ENCODE measurements at regions not wholly inside any gene's neighbourhood (a gene's known extent, or its start where the extent isn't known, plus 50 kb on each side); places are given as distances from the start of the nearest gene placed in this dataset.

- TF ChIP-seq CTCF (conservative IDR thresholded peaks at IDR 0.05), result no peak
- Histone ChIP-seq H3K23ac (ENCODE audit: insufficient read length, low read depth, low read length) (no peak overlapping the region), H4K5ac (ENCODE audit: insufficient read length, low read depth, low read length) (no peak overlapping the region), H3K4ac (ENCODE audit: low read depth, low read length) (no peak overlapping the region), H4K91ac (ENCODE audit: insufficient read length, low read depth, low read length) (no peak overlapping the region), H3K23me2 (ENCODE audit: insufficient read length, low read depth, low read length, poor library complexity, severe bottlenecking) (no peaks in the 10 kb centered on the region), H3K27me3 (ENCODE audit: insufficient read depth, low read length) (peaks cover 21% of the 10 kb centered on the region; the same call in 1 of the 2 replicates), H2BK5ac (ENCODE audit: insufficient read length, low read length) (no peak overlapping the region), H3T11ph (ENCODE audit: low read length) (no peak overlapping the region), H4K8ac (replicated peaks; ENCODE audit: insufficient read length, low read depth, low read length) (no peak overlapping the region), H4K20me1 (ENCODE audit: control insufficient read depth, insufficient read depth, insufficient read length) (peaks cover 3% of the 10 kb centered on the region), H2BK15ac (ENCODE audit: low read depth, low read length) (no peak overlapping the region), H3K27ac (ENCODE audit: insufficient read length, low read depth, low read length) (no peak overlapping the region), H3K14ac (ENCODE audit: insufficient read depth, low read length) (no peak overlapping the region; the same call in 1 of the 2 replicates), H2BK12ac (ENCODE audit: insufficient read length, low read depth, low read length) (no peak overlapping the region), H3K9ac (ENCODE audit: extremely low read depth, insufficient read length, low read length) (no peak overlapping the region), H3K79me1 (ENCODE audit: insufficient read depth, low read depth, low read length, poor library complexity, severe bottlenecking) (no peaks in the 10 kb centered on the region), H3K4me2 (ENCODE audit: insufficient read depth, insufficient read length, low read length) (no peak overlapping the region), H3K79me2 (ENCODE audit: insufficient read depth, low read length) (no peaks in the 10 kb centered on the region), H2AK5ac (ENCODE audit: insufficient read length, low read length) (no peak overlapping the region), H2BK20ac (ENCODE audit: low read depth, low read length, poor library complexity, severe bottlenecking) (no peak overlapping the region), H3K9me3 (ENCODE audit: control insufficient read depth, low read depth, low read length) (no peaks in the 10 kb centered on the region), H3K18ac (ENCODE audit: insufficient read length, low read depth, low read length) (no peak overlapping the region), H2BK120ac (ENCODE audit: low read depth, low read length, poor library complexity, severe bottlenecking) (no peak overlapping the region), H3K4me1 (ENCODE audit: insufficient read depth, low read length) (peaks cover 3% of the 10 kb centered on the region; the same call in 1 of the 2 replicates), H3K56ac (ENCODE audit: insufficient read length, low read depth, low read length) (no peak overlapping the region), H2AFZ (ENCODE audit: low read length) (no peak overlapping the region)
- peak; percentile 89 for DNase-seq
- H3K27me3 Mint-ChIP-seq (ENCODE audit: low read depth), result peaks cover 95% of the 10 kb centered on the region
- H3K4me1 Mint-ChIP-seq, result peaks cover 21 to 41% of the 10 kb centered on the region in 2 experiments
- peaks cover 9 to 23% of the 10 kb centered on the region in 2 experiments for H3K9me3 Mint-ChIP-seq
- peak overlapping the region; percentile 35 to 50; a peak in 4 of 5 replicates for H3K4me3 Mint-ChIP-seq
- no CpG with 5 or more reads among the region's 25 CpGs for WGBS (ENCODE audit: extremely low coverage, insufficient read length, low lambda C conversion rate)
- no peak overlapping the region; a peak in 1 of 7 replicates for H3K27ac Mint-ChIP-seq
- peaks cover 2 to 25% (median 6%) of the 10 kb centered on the region in 3 experiments for H3K36me3 Mint-ChIP-seq (ENCODE audit: insufficient read depth in 1 of 3, low read depth in 3 of 3)
These were observed 59.9 kb upstream of the FBRSL1 start for GRCh38 chr12:132429946-132430643.
